IMR-90 (cell line): ENCODE measurements at regions not wholly inside any gene's neighbourhood (a gene's known extent, or its start where the extent isn't known, plus 50 kb on each side); places are given as distances from the start of the nearest gene placed in this dataset.

Experiments
- ATAC-seq: fragments of 200-7000 bp; cut with Tn5 transposase; 2 replicates; pipeline ENCODE4 v1.9.1; 2020; ENCODE audit warnings: low read depth, mild to moderate bottlenecking, moderate library complexity
- BruUV-seq: library from RNA; stranded (reverse); fragments of 400-500 nt; replicated peaks from 2 replicates; lab custom pipeline; 2021; lab: Mats Ljungman, UMichigan
- CTCF ChIA-PET: fragments of 300-600 bp; formaldehyde crosslinking; extraction: SDS; loops from one replicate; lab custom pipeline; 2021; ENCODE audit warnings: antibody characterized with exemption; lab: Yijun Ruan, JAX
- POLR2A ChIA-PET: fragments of 300-600 bp; sonication (Branson Sonifier 250); formaldehyde crosslinking; loops from one replicate; lab custom pipeline; 2022; ENCODE audit warnings: antibody characterized with exemption; ENCODE audit not compliant: unreplicated experiment; lab: Charles Lee
- DNase-seq: peaks from one replicate; pipeline ENCODE4 v3.0.0; 2013
- H2AFZ ChIP-seq: replicated peaks from 2 replicates; pipeline ENCODE3; 2013; ENCODE audit warnings: low read length, mild to moderate bottlenecking; ENCODE audit not compliant: poor library complexity
- H2AK5ac ChIP-seq: 2 replicates; pipeline ENCODE4 v1.6.1; 2013; ENCODE audit warnings: low read depth, low read length, inconsistent platforms
- H2AK9ac ChIP-seq: replicated peaks from 2 replicates; pipeline ENCODE3; 2013; ENCODE audit warnings: mild to moderate bottlenecking, low read depth, low read length, moderate library complexity; ENCODE audit not compliant: poor library complexity
- H2BK120ac ChIP-seq: 2 replicates; pipeline ENCODE4 v1.6.1; 2013; ENCODE audit warnings: low read depth, low read length, inconsistent platforms
- H2BK15ac ChIP-seq: 3 replicates; pipeline ENCODE4 v1.6.1; 2013; ENCODE audit warnings: low read depth, low read length, inconsistent platforms
- H2BK20ac ChIP-seq: 2 replicates; pipeline ENCODE4 v1.6.1; 2013; ENCODE audit warnings: low read depth, mild to moderate bottlenecking, inconsistent platforms, low read length, moderate library complexity
- H2BK5ac ChIP-seq: 2 replicates; pipeline ENCODE4 v1.6.1; 2013; ENCODE audit warnings: mild to moderate bottlenecking, low read depth, low read length, inconsistent platforms; ENCODE audit not compliant: poor library complexity, severe bottlenecking
- H3K14ac ChIP-seq: replicated peaks from 2 replicates; pipeline ENCODE4 v1.6.1; 2013; ENCODE audit warnings: low read depth, low read length, inconsistent platforms
- H3K18ac ChIP-seq: 2 replicates; pipeline ENCODE4 v1.6.1; 2013; ENCODE audit warnings: low read depth, low read length, control low read depth
- H3K23ac ChIP-seq: 2 replicates; pipeline ENCODE4 v1.6.1; 2013; ENCODE audit warnings: low read depth, low read length, inconsistent platforms
- H3K27ac ChIP-seq: 2 replicates; pipeline ENCODE4 v1.5.1; 2013; ENCODE audit warnings: mild to moderate bottlenecking, control low read depth, low read length; ENCODE audit not compliant: insufficient read depth
- H3K27me3 ChIP-seq: 2 replicates; pipeline ENCODE4 v1.6.1; 2013; ENCODE audit warnings: low read length; ENCODE audit not compliant: control insufficient read depth, insufficient read depth
- H3K36me3 ChIP-seq: 2 replicates; pipeline ENCODE4 v1.6.1; 2013; ENCODE audit warnings: low read length, mixed read lengths; ENCODE audit not compliant: control insufficient read depth, insufficient read depth
- H3K4ac ChIP-seq: 2 replicates; pipeline ENCODE4 v1.6.1; 2013; ENCODE audit warnings: low read depth, low read length, inconsistent platforms
- H3K4me1 ChIP-seq: 2 replicates; pipeline ENCODE4 v1.6.1; 2013; ENCODE audit warnings: low read length, mixed read lengths; ENCODE audit not compliant: control insufficient read depth, insufficient read depth
- H3K4me2 ChIP-seq: 2 replicates; pipeline ENCODE4 v1.6.1; 2013; ENCODE audit warnings: low read depth, mild to moderate bottlenecking, control low read depth, low read length, moderate library complexity
- H3K4me3 ChIP-seq: 2 replicates; pipeline ENCODE4 v1.5.1; 2013; ENCODE audit warnings: low read depth, mild to moderate bottlenecking, control low read depth, low read length, moderate library complexity; ENCODE audit not compliant: insufficient read depth
- H3K56ac ChIP-seq: 2 replicates; pipeline ENCODE4 v1.6.1; 2013; ENCODE audit warnings: low read length, inconsistent platforms; ENCODE audit not compliant: insufficient read depth; ENCODE audit errors: extremely low read depth
- H3K79me1 ChIP-seq, 2 experiments: 2 replicates each; pipeline ENCODE4 v1.6.1; 2013; ENCODE audit warnings: low read length in 2 of 2, inconsistent platforms in 1 of 2, low read depth in 1 of 2
- H3K9ac ChIP-seq: 2 replicates; pipeline ENCODE4 v1.6.1; 2013; ENCODE audit warnings: low read depth, low read length, control low read depth
- H3K9me1 ChIP-seq: 2 replicates; pipeline ENCODE4 v1.6.1; 2013; ENCODE audit warnings: low read length, inconsistent platforms; ENCODE audit not compliant: insufficient read depth
- H3K9me3 ChIP-seq: 2 replicates; pipeline ENCODE4 v1.6.1; 2013; ENCODE audit warnings: low read length; ENCODE audit not compliant: control insufficient read depth, insufficient read depth
- H4K20me1 ChIP-seq: 2 replicates; pipeline ENCODE4 v1.6.1; 2013; ENCODE audit warnings: low read length, inconsistent platforms; ENCODE audit not compliant: insufficient read depth
- H4K5ac ChIP-seq: 2 replicates; pipeline ENCODE4 v1.6.1; 2013; ENCODE audit warnings: mild to moderate bottlenecking, low read depth, low read length, control low read depth
- H4K8ac ChIP-seq, 2 experiments: 2 replicates each; pipeline ENCODE4 v1.6.1; 2013; ENCODE audit warnings: low read depth in 2 of 2, low read length in 2 of 2, control low read depth in 1 of 2, inconsistent platforms in 1 of 2
- H4K91ac ChIP-seq: 2 replicates; pipeline ENCODE4 v1.6.1; 2013; ENCODE audit warnings: low read depth, low read length, inconsistent platforms; ENCODE audit not compliant: insufficient read depth
- BHLHE40 ChIP-seq: fragments of 150-350 bp; IDR thresholded peaks from 2 replicates; pipeline ENCODE4 v1.6.1; 2016; ENCODE audit warnings: mild to moderate bottlenecking, low read depth, low read length
- CHD1 ChIP-seq: IDR thresholded peaks from 2 replicates; pipeline ENCODE4 v1.6.1; 2012; ENCODE audit warnings: low read depth, low read length, improper control_type of control experiment
- CTCF ChIP-seq: conservative IDR thresholded peaks from 2 replicates; pipeline ENCODE4 v1.5.1; 2012; ENCODE audit warnings: mild to moderate bottlenecking, low read depth, low read length, improper control_type of control experiment
- FOS ChIP-seq: fragments of 150-350 bp; IDR thresholded peaks from 2 replicates; pipeline ENCODE4 v1.6.1; 2016; ENCODE audit warnings: low read depth, low read length
- MAFK ChIP-seq: IDR thresholded peaks from 2 replicates; pipeline ENCODE4 v1.6.1; 2012; ENCODE audit warnings: low read depth, low read length, improper control_type of control experiment
- MAZ ChIP-seq: IDR thresholded peaks from 2 replicates; pipeline ENCODE4 v1.6.1; 2012; ENCODE audit warnings: low read depth, mild to moderate bottlenecking, low read length, improper control_type of control experiment, moderate library complexity, borderline replicate concordance
- POLR2A ChIP-seq: IDR thresholded peaks from 2 replicates; pipeline ENCODE4 v1.6.1; 2012; ENCODE audit warnings: mild to moderate bottlenecking, low read depth, low read length
- RFX5 ChIP-seq: IDR thresholded peaks from 2 replicates; pipeline ENCODE4 v1.8.0; 2012; ENCODE audit warnings: low read depth, mild to moderate bottlenecking, low read length, moderate library complexity
- SMC3 ChIP-seq: fragments of 150-350 bp; IDR thresholded peaks from 2 replicates; pipeline ENCODE4 v1.6.1; 2016; ENCODE audit warnings: low read depth, mild to moderate bottlenecking, antibody characterized with exemption, low read length, moderate library complexity
- USF2 ChIP-seq: fragments of 150-350 bp; IDR thresholded peaks from 2 replicates; pipeline ENCODE4 v1.6.1; 2017; ENCODE audit warnings: mild to moderate bottlenecking, antibody characterized with exemption, low read length, low read depth
- WGBS, 2 experiments: methylation state at CpG; one replicate each; pipeline versions ENCODE4 v1.1.5 to v1.1.7; 2013; ENCODE audit warnings: missing lambda C conversion rate in 2 of 2; ENCODE audit not compliant: insufficient read length in 1 of 2; ENCODE audit errors: extremely low coverage in 2 of 2; 5-methylcytosine and 5-hydroxymethylcytosine counted together
- dilution Hi-C: fragments of 300-500 bp; cut with HindIII; formaldehyde crosslinking; loops from one replicate; pipeline ENCODE4 v1.14.3; 2018; ENCODE audit warnings: low sequenced_read_pairs; ENCODE audit not compliant: unreplicated experiment
- in situ Hi-C: fragments of 300-500 bp; cut with MboI; formaldehyde crosslinking; loops from 3 replicates; pipeline ENCODE4 v1.14.3; 2019; ENCODE audit warnings: low sequenced_read_pairs, inconsistent platforms, mixed read lengths
- intact Hi-C: fragments of 100-400 bp; cut with micrococcal nuclease; formaldehyde crosslinking; loops from 2 replicates; pipeline ENCODE4 v1.10.0; 2022

- no peak for TF ChIP-seq CTCF
Observed at GRCh38 chr2:186130748-186131641, 355.1 kb upstream of the ZC3H15 start (continued).

- H3K4me3 ChIP-seq, result no peak overlapping the region
- no peaks in the 10 kb centered on the region for H3K9me3 ChIP-seq
- H3K14ac ChIP-seq, result no peak overlapping the region
- in situ Hi-C loops (no loop called here), dilution Hi-C loops (no loop called here), intact Hi-C loops (no loop called here)
- H2BK5ac ChIP-seq, result no peak overlapping the region
- H4K20me1 ChIP-seq, result no peaks in the 10 kb centered on the region
- H2BK20ac ChIP-seq, result no peak overlapping the region
- no peak overlapping the region for H3K27ac ChIP-seq
- ATAC-seq (no peak; the same call in 1 of the 2 replicates), DNase-seq (peak; percentile 3)
- H2AFZ ChIP-seq, result no peak overlapping the region
- no peaks in the 10 kb centered on the region for H3K36me3 ChIP-seq
- 60% methylated on average over 1 of the region's 1 CpG; no CpG with 5 or more reads in 1 of the 2 experiments for WGBS, 2 experiments
- BruUV-seq, result no TSS peak
- no peak overlapping the region for H3K23ac ChIP-seq
- H3K9me1 ChIP-seq, result no peaks in the 10 kb centered on the region
- H2BK120ac ChIP-seq, result no peak overlapping the region
- no peak overlapping the region for H3K4me2 ChIP-seq
- no peak overlapping the region for H3K4ac ChIP-seq
- no peak overlapping the region for H3K56ac ChIP-seq
- no peak overlapping the region for H2AK5ac ChIP-seq
- no peak overlapping the region for H3K18ac ChIP-seq
- H4K8ac ChIP-seq, result no peak overlapping the region
- CTCF ChIA-PET, result interaction anchor here (0.6 kb wide), 1 partner anchor 475 kb away, joined by 3 read pairs; no protein-coding TSS in a partner anchor
- no peak overlapping the region for H4K91ac ChIP-seq
- H2AK9ac ChIP-seq, result no peak overlapping the region
- H3K27me3 ChIP-seq, result no peaks in the 10 kb centered on the region
- POLR2A ChIA-PET, result no interaction called here
- no peak overlapping the region for H3K9ac ChIP-seq
- H2BK15ac ChIP-seq, result no peak overlapping the region
- no peaks in the 10 kb centered on the region for H3K79me1 ChIP-seq
- H4K5ac ChIP-seq, result no peak overlapping the region
- H3K4me1 ChIP-seq, result no peaks in the 10 kb centered on the region
- no peak for TF ChIP-seq MAZ
- no peak for TF ChIP-seq RFX5
- TF ChIP-seq SMC3, result no peak
- TF ChIP-seq USF2, result no peak
- TF ChIP-seq CHD1, result no peak
- TF ChIP-seq POLR2A, result no peak
- no peak for TF ChIP-seq CTCF
- TF ChIP-seq BHLHE40, result no peak
- TF ChIP-seq MAFK, result no peak
- TF ChIP-seq FOS, result no peak
Observed at GRCh38 chr2:186135686-186136085, 350.4 kb upstream of the ZC3H15 start.
